ENCODE measurements at regions not wholly inside any gene's neighbourhood (a gene's known extent, or its start where the extent isn't known, plus 50 kb on each side); places are given as distances from the start of the nearest gene placed in this dataset.

- 0 to 75% (median 13%) methylated on average over 1 of the region's 1 CpG; no CpG with 5 or more reads in 3 of the 10 experiments for WGBS, 10 experiments
- peak in 5 of 8 experiments; percentile 32 to 88 (median 59) for ATAC-seq (replicated peaks in 6 of 8)
- Histone ChIP-seq H3K4me3 (no peak overlapping the region), H3K4me1 (replicated peaks in 1 of 2) (peaks cover 0 to 11% of the 10 kb centered on the region in 2 donors), H3K27ac (no peak overlapping the region)
- in situ Hi-C loops (cut with MboI; ENCODE audit: low pct_unique_long_range_greater_than_20kb in 2 of 9, low sequenced_read_pairs in 9 of 9, unreplicated experiment in 9 of 9), result no loop called here
Measured at GRCh38 chr5:13552361-13552760, 392.1 kb downstream of the DNAH5 start.

DNA sequence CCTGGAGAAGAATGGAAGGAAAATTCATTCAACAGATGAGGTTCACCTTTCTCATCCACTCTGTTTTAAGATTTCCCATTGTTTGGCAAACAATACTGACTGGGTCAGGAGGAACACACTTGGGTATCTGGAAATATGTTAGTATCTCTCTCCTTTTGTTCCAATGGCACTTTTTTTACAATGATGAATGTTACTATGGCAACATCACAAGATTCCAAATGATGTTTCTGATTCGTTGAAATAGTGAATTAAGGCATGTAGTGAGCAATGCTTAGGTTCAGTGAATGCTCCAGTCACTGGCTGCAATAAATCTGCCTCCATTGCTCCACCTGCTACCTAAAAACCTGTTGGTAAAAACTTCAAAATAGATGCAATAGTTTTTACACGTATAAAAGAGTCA, 392.8 kb downstream of the DNAH5 start:
- H3K27ac ChIP-seq, result no peak overlapping the region
- 0 to 100% (median 39%) methylated on average over 1 to 2 of the region's 2 CpGs for WGBS, 10 experiments
- in situ Hi-C loops (cut with MboI; ENCODE audit: low pct_unique_long_range_greater_than_20kb in 2 of 9, low sequenced_read_pairs in 9 of 9, unreplicated experiment in 9 of 9), result no loop called here

GRCh38 chr5:13540168-13540750, 404.2 kb downstream of the DNAH5 start:
- no peaks in the 10 kb centered on the region for H3K4me1 ChIP-seq (replicated peaks in 1 of 2)
- in situ Hi-C loops (cut with MboI; ENCODE audit: low pct_unique_long_range_greater_than_20kb in 2 of 9, low sequenced_read_pairs in 9 of 9, unreplicated experiment in 9 of 9), result no loop called here
- ATAC-seq (replicated peaks in 6 of 8), result peak in 4 of 8 experiments; percentile 54 to 88 (median 70)
- WGBS, 10 experiments, result 0 to 78% (median 17%) methylated on average over 1 to 2 of the region's 2 CpGs; no CpG with 5 or more reads in 3 of the 10 experiments
- no peak overlapping the region for H3K27ac ChIP-seq
- no peak overlapping the region for H3K4me3 ChIP-seq

More for the DNA sequence above, 392.8 kb downstream of the DNAH5 start:
- peak in 3 of 8 experiments; percentile 25 to 62 (median 44) for ATAC-seq (replicated peaks in 6 of 8)
- Histone ChIP-seq H3K4me3 (no peak overlapping the region), H3K4me1 (replicated peaks in 1 of 2) (peaks cover 0 to 11% of the 10 kb centered on the region in 2 donors)

GRCh38 chr5:13536933-13537332, 407.6 kb downstream of the DNAH5 start:
- H3K4me1 ChIP-seq (replicated peaks in 1 of 2), result no peaks in the 10 kb centered on the region
- no peak overlapping the region for H3K27ac ChIP-seq
- 0 to 94% (median 71%) methylated on average over 1 to 5 of the region's 5 CpGs; no CpG with 5 or more reads in 2 of the 10 experiments for WGBS, 10 experiments
- peak in 1 of 8 experiments; percentile 48 for ATAC-seq (replicated peaks in 6 of 8)
- in situ Hi-C loops (cut with MboI; ENCODE audit: low pct_unique_long_range_greater_than_20kb in 2 of 9, low sequenced_read_pairs in 9 of 9, unreplicated experiment in 9 of 9), result no loop called here
- H3K4me3 ChIP-seq, result no peak overlapping the region

DNA sequence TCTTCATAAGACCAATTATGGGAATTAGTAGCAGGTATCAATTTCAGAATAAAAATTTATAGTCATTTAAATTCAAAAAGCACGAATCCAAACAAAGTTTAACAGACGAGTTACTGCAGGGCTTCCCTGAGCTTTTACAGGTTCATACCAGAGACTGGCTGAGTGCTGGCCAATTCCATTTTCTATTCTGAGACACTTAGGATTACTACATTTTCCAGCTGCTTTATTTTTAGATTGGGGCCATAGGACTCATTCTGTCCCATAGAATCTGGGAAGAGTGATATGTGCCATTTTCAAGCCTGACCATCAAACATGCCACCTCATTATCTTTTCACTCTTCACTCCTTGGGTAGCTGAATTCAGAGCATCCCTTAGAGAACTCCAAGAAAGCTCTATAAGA, 410.7 kb downstream of the DNAH5 start:
- no peak for ATAC-seq (replicated peaks in 6 of 8)
- 12 to 100% (median 59%) methylated on average over 1 to 2 of the region's 2 CpGs; no CpG with 5 or more reads in 2 of the 10 experiments for whole genome bisulfite sequencing, 10 experiments
- in situ Hi-C loops (cut with MboI; ENCODE audit: low pct_unique_long_range_greater_than_20kb in 2 of 9, low sequenced_read_pairs in 9 of 9, unreplicated experiment in 9 of 9), result no loop called here
- peaks cover 2 to 15% of the 10 kb centered on the region in 2 donors for H3K4me1 ChIP-seq (replicated peaks in 1 of 2)
- H3K27ac ChIP-seq, result no peak overlapping the region
- no peak overlapping the region for H3K4me3 ChIP-seq

GRCh38 chr5:13529300-13529699, 415.2 kb downstream of the DNAH5 start:
- no peak overlapping the region for H3K27ac ChIP-seq
- ATAC-seq (replicated peaks in 6 of 8), result peak in 4 of 8 experiments; percentile 53 to 91 (median 66)
- H3K4me3 ChIP-seq, result no peak overlapping the region
- 0 to 60% (median 37%) methylated on average over 1 of the region's 1 CpG; no CpG with 5 or more reads in 2 of the 10 experiments for WGBS, 10 experiments
- peaks cover 2 to 21% of the 10 kb centered on the region in 2 donors for H3K4me1 ChIP-seq (replicated peaks in 1 of 2)
- in situ Hi-C loops (cut with MboI; ENCODE audit: low pct_unique_long_range_greater_than_20kb in 2 of 9, low sequenced_read_pairs in 9 of 9, unreplicated experiment in 9 of 9), result no loop called here

- ATAC-seq (replicated peaks in 6 of 8), result no peak
- Histone ChIP-seq H3K4me3 (no peak overlapping the region), H3K27ac (no peak overlapping the region), H3K4me1 (replicated peaks in 1 of 2) (peaks cover 7 to 28% of the 10 kb centered on the region in 2 donors)
- 16 to 100% (median 100%) methylated on average over 1 to 2 of the region's 2 CpGs; no CpG with 5 or more reads in 7 of the 10 experiments for WGBS, 10 experiments
- in situ Hi-C loops (cut with MboI; ENCODE audit: low pct_unique_long_range_greater_than_20kb in 2 of 9, low sequenced_read_pairs in 9 of 9, unreplicated experiment in 9 of 9), result no loop called here
Measured at GRCh38 chr5:13524936-13525335, 419.6 kb downstream of the DNAH5 start.

DNA sequence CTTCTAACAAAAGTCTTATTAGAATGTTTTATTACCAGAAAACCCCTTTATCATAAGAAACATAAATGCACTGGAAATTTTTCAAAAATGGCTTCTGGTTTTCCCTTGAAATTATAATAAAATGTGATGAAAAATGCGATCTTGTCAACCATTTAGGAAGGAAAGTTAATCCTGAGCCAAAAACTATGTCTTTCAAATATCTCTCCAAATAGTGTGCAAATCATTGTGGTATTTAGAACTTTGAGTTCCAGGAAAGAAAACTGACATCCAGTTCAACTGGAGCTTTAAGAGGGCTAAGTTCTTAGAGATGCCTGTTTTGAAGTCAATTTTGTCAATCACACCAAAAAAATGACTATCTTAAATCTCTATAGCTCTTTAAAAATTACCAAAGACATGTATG, 425.4 kb downstream of the DNAH5 start:
- Histone ChIP-seq H3K27ac (no peak overlapping the region), H3K4me1 (replicated peaks in 1 of 2) (peaks cover 7 to 12% of the 10 kb centered on the region in 2 donors), H3K4me3 (no peak overlapping the region)
- in situ Hi-C loops (cut with MboI; ENCODE audit: low pct_unique_long_range_greater_than_20kb in 2 of 9, low sequenced_read_pairs in 9 of 9, unreplicated experiment in 9 of 9), result no loop called here
- 0 to 100% (median 67%) methylated on average over 1 of the region's 1 CpG; no CpG with 5 or more reads in 3 of the 10 experiments for WGBS, 10 experiments
- no peak for ATAC-seq (replicated peaks in 6 of 8)

DNA sequence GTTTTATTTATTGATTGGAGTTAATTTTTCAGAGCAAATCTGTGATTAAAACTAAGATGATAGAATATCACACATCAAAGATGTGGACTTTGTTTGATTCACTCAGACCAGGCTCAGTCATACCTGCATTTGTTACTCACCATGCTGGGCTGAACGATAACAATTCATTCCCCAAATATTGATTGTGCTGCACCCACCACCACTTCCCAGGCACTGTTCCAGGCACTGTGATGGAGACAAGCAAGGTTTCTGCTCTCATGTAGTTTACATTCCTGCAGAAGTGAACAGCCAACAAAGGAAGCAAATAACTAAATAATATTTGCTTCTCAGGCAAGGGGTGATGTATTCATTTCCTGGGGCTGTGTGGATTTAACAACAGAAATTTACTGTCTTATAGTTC, 428.3 kb downstream of the DNAH5 start:
- peaks cover 2 to 3% of the 10 kb centered on the region in 2 donors for H3K4me1 ChIP-seq (replicated peaks in 1 of 2)
- 0 to 100% (median 68%) methylated on average over 1 of the region's 1 CpG; no CpG with 5 or more reads in 4 of the 10 experiments for WGBS, 10 experiments
- no peak for ATAC-seq (replicated peaks in 6 of 8)

DNA sequence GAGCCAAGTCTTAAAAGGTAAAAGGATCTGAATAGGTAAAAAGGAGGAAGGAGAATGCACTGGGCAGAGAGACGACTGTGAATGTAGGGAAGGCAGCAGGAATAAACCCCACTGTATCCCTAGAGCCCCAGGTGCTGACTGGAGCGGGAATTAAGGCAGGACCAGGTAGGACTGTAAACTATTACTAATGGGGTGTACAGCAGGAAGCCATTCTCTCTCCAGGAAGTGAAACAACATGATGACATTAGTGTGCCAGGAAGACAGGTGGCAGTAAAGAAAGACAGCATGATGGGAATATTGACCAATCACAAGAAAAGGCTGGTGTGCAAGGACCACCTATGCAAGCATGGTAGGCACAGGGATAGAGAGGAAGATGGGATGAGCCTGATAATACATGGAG, 433.0 kb downstream of the DNAH5 start:
- H3K27ac ChIP-seq, result no peak overlapping the region
- no peak for ATAC-seq (replicated peaks in 6 of 8)
- H3K4me1 ChIP-seq (replicated peaks in 1 of 2), result no peaks in the 10 kb centered on the region
- 0 to 90% (median 86%) methylated on average over 1 to 2 of the region's 2 CpGs; no CpG with 5 or more reads in 5 of the 10 experiments for WGBS, 10 experiments
- H3K4me3 ChIP-seq, result no peak overlapping the region
- in situ Hi-C loops (cut with MboI; ENCODE audit: low pct_unique_long_range_greater_than_20kb in 2 of 9, low sequenced_read_pairs in 9 of 9, unreplicated experiment in 9 of 9), result no loop called here

More for the DNA sequence above, 428.3 kb downstream of the DNAH5 start:
- Histone ChIP-seq H3K4me3 (no peak overlapping the region), H3K27ac (no peak overlapping the region)
- in situ Hi-C loops (cut with MboI; ENCODE audit: low pct_unique_long_range_greater_than_20kb in 2 of 9, low sequenced_read_pairs in 9 of 9, unreplicated experiment in 9 of 9), result no loop called here

- Histone ChIP-seq H3K27ac (no peak overlapping the region), H3K4me1 (replicated peaks in 1 of 2) (no peaks in the 10 kb centered on the region), H3K4me3 (no peak overlapping the region)
- WGBS, 10 experiments, result 0 to 74% (median 58%) methylated on average over 1 to 4 of the region's 4 CpGs; no CpG with 5 or more reads in 1 of the 10 experiments
- in situ Hi-C loops (cut with MboI; ENCODE audit: low pct_unique_long_range_greater_than_20kb in 2 of 9, low sequenced_read_pairs in 9 of 9, unreplicated experiment in 9 of 9), result no loop called here
- peak in 1 of 8 experiments; percentile 29 for ATAC-seq (replicated peaks in 6 of 8)
Measured at GRCh38 chr5:13510616-13511015, 433.9 kb downstream of the DNAH5 start.

DNA sequence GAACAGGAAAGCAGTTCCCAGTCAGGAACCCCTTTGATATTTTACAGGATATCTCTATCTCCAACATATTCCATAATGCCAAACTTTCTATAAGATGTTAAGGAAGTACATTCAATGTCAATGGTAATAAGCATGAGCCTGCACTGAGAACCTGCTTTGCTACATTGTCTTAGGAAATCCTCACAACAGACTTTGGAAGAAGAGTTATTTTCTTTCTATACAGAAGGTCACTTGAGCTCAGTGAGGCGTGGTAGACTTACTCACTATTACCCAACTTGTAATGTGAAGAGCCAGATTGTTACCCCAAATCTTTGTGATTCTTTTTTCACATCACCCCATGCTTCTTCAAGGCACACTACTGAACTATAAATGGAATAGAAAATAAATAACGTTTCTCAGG, 435.9 kb downstream of the DNAH5 start:
- peaks cover 0 to 4% of the 10 kb centered on the region in 2 donors for H3K4me1 ChIP-seq (replicated peaks in 1 of 2)
- in situ Hi-C loops (cut with MboI; ENCODE audit: low pct_unique_long_range_greater_than_20kb in 2 of 9, low sequenced_read_pairs in 9 of 9, unreplicated experiment in 9 of 9), result no loop called here
- no peak overlapping the region for H3K27ac ChIP-seq
- WGBS, 10 experiments, result 0 to 93% (median 75%) methylated on average over 1 to 2 of the region's 2 CpGs; no CpG with 5 or more reads in 2 of the 10 experiments
- no peak for ATAC-seq (replicated peaks in 6 of 8)
- H3K4me3 ChIP-seq, result no peak overlapping the region

DNA sequence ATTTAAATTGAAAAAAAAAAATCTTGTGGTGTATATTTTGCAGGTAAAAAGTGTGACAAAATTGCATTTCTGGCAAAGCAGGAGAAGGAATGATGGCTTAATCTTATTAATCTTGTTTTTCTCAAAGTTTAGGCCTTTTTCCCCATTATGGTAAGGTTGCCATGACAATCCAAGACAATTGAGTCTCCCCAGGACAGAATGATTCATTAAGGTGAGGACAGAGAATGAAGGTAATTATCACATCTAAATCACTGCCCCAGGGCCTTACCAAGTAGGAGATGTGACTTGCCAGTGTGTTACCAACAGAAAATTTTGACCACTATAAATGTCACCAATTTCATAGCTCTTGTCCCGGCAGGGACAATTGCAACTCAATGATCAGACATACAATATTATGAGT, 439.2 kb downstream of the DNAH5 start:
- peak in 1 of 8 experiments; percentile 27 for ATAC-seq (replicated peaks in 6 of 8)
- in situ Hi-C loops (cut with MboI; ENCODE audit: low pct_unique_long_range_greater_than_20kb in 2 of 9, low sequenced_read_pairs in 9 of 9, unreplicated experiment in 9 of 9), result no loop called here
- H3K27ac ChIP-seq, result no peak overlapping the region
- peaks cover 0 to 4% of the 10 kb centered on the region in 2 donors for H3K4me1 ChIP-seq (replicated peaks in 1 of 2)
- 9 to 86% (median 78%) methylated on average over 1 of the region's 1 CpG; no CpG with 5 or more reads in 3 of the 10 experiments for WGBS, 10 experiments
- H3K4me3 ChIP-seq, result no peak overlapping the region

DNA sequence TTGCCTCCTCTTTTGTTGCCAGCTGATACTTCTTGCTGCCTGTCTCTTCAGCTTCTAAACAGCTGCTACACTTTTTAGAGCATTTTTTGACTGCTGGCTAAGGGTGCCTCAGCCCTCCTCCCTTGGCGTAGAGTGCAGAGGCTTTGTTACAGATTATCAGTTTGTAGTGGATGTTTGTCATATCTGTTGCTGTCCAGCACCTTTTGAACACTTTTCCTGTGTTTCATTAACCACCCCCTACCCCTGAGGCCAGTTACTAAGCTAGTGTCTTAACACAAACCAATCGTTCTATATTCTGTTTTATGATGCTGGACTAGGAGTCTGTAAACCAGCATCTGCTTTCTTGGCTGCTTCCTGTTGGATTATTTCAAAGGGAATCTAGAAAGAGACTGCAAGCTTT, 441.5 kb downstream of the DNAH5 start:
- Histone ChIP-seq H3K4me3 (no peak overlapping the region), H3K27ac (no peak overlapping the region), H3K4me1 (replicated peaks in 1 of 2) (peaks cover 0 to 4% of the 10 kb centered on the region in 2 donors)
- ATAC-seq (replicated peaks in 6 of 8), result no peak
- WGBS, 10 experiments, result 0 to 92% (median 53%) methylated on average over 1 to 2 of the region's 2 CpGs; no CpG with 5 or more reads in 2 of the 10 experiments
- in situ Hi-C loops (cut with MboI; ENCODE audit: low pct_unique_long_range_greater_than_20kb in 2 of 9, low sequenced_read_pairs in 9 of 9, unreplicated experiment in 9 of 9), result no loop called here
